Retina (tissue), 1 donor: ENCODE measurements at regions not wholly inside any gene's neighbourhood (a gene's known extent, or its start where the extent isn't known, plus 50 kb on each side); places are given as distances from the start of the nearest gene placed in this dataset.

ENCODE experiments used
- DNase-seq: peaks from one replicate; pipeline ENCODE4 v3.0.0-alpha.2; 2016

- no peak for DNase-seq
Observed at GRCh38 chrX:45768666-45769236, 568.1 kb upstream of the DIPK2B start.

DNA sequence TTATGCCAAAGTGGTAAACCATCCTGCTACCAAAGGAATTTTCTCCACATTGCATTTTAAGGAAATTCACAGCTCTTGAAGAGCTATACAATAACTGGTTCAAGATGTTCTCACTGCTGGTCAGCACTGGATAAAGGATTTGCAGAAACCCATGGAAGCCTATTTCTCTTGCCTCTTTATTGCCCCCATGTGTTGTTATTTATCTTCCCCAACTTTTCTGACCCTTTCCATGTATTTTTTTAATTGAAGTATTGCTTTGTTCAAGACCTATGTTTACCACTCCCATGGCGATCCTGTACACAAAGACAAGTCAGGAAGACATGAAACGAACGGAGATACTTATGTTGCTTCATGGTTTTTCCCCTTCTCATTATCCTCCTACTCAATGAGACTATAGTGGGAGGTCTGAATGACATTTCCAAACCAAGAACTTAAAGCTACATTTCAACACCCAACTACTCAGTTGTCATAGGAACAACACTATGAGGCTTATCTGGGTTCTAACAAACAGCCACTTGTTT, 566.4 kb upstream of the DIPK2B start:
- DNase-seq, result no peak

DNA sequence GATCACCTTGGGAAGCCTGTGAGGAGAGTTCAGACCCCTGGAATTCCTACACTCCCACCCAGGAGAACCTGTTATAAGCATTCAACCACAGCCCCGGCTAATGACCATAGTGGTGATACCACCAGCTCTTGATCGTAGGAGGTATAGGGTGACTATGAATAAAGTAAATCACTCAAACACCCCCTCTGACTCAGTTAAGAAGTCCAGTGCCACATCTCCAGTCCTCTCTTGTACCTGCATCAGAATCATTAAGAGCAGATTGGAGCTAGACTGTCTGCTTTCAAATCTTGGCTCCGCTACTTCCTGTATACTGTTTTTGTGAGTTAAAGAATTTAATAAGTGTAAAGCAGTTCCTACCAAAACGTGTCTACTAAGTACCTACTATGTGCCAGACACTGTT, 565.1 kb upstream of the DIPK2B start:
- DNase-seq, result no peak

GRCh38 chrX:45765281-45765680, 564.6 kb upstream of the DIPK2B start:
- no peak for DNase-seq

DNA sequence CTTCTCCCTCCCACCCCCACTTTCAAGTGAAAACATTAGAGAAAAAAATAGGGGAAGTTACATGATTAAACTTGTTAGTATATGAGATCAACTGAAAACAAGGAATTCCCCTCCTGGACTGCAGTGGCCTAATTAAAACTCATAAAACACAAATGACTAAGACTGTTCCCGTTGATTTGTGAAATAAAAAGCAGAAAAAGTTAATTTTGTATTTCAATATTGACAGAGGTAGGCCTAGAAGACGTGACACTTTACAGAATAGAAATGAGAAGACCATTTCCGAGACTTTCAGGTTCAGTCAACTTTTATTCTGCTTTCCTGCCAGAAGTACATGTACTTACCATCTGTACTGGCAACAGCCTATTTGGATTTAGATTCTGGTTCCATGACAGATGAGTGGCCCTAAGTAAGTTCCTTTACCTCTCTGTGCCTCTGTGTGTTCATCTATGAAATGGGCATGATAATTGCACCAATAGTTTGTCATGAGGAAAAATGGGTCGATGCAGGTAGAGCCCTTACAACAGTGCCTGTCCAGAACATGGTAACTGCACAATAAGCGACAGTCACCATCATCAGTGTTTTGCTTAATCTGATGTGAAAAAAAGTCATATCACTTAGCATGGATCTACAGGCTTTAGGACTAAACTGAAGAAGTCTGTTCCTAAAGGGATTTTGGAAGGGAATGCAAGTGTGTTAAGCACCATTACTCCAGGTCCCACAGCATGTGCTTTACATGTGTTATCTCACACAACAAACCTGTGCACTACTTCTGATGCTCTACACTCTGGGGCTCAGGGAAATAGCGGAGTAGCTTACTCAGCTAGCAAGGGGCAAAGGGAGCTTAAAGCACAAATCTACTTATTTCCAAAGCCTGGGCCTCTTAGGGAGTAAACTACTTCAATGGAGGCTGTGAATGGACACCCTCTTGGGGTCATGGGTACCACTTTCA, 562.3 kb upstream of the DIPK2B start:
- DNase-seq, result no peak

GRCh38 chrX:45761920-45762319, 561.2 kb upstream of the DIPK2B start:
- no peak for DNase-seq

GRCh38 chrX:45760187-45760742, 559.6 kb upstream of the DIPK2B start:
- DNase-seq, result no peak

DNA sequence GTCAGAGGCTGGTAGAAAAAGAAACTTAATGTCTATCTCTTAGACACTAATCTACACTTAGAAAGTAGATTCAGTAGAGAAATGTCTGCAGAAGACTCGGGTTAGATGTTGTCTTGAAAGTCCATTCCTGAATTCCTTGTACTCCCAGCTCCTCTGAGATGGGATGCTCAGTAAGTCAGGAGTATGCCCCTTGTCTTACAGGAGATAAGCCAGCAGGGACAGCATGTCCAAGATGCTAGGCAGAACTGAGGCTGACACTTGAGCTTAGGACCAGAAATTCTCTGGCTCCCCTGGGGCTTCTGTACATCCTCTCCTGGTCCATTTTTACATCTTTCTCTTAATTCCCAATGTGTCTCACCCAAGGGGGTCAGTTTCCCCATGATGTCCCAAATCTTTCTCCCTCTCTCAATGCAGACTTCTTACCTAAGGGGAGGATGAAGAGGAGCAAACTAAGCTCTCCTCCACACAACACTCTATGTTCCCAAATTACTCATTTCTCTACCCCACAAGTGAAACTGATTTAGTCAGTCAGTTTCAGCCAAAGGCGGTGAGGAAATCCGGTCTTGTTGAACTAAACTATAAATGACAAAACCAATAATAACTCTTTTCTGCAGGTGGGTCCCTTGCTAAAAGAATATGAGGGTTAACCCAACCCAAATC, 558.2 kb upstream of the DIPK2B start:
- DNase-seq, result no peak

DNA sequence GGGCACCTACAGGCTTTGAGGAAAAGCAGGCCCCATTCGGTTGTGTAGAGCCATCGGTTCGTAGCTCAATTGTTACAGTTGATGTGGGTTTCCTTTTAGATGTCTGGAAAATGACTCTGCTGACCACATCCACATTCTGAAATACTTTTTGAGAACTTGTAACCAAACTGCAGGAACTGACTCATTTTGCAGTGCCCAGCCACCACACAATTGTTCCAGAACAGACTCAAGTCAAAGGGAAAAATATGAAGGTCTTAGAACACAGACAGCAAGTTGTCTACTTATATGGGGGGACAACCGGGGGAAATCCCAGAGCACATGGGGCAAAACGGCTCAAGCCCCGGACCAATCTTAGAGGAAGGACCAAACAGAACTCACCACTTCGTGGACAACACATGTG, 557.6 kb upstream of the DIPK2B start:
- no peak for DNase-seq

GRCh38 chrX:45757272-45757671, 556.6 kb upstream of the DIPK2B start:
- DNase-seq, result no peak

DNA sequence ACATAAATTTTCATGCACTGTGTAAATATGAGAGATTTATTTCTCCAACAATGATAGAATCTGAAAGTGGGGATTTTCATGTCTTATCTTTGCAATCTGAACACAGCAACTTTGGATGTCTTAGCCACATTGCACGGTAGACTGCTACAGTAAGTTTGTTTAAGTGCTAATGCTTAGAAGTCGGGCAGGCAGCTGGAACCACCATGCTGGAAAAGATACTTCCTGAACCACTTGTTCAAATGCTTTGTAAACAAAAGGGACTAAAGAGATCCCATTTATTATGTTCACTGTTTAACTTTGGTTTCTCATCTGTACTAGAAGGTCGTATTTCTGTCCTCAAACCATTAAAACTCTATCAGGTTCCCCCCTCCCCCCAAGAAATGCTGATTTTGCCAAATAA, 555.9 kb upstream of the DIPK2B start:
- DNase-seq, result no peak

DNA sequence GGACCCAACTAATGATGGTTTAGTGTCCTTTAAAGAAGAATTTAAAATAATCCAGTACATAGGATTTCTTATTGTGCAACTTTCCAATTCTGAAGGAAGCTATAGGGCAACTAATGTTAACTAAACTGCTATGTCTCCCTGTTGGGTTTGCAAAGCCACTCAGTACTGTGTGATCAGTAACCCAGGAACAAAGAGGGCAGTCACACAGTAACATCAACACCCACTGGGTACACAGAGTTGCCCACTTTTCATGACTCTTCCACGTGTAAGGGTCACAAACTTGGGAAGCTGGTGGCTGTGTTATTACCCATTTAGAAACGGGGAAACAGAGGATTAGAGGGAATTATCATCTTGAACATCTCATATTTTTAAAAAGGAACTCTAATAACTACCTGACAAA, 555.0 kb upstream of the DIPK2B start:
- no peak for DNase-seq

- DNase-seq, result no peak
Observed at GRCh38 chrX:45751156-45751555, 550.5 kb upstream of the DIPK2B start.

DNA sequence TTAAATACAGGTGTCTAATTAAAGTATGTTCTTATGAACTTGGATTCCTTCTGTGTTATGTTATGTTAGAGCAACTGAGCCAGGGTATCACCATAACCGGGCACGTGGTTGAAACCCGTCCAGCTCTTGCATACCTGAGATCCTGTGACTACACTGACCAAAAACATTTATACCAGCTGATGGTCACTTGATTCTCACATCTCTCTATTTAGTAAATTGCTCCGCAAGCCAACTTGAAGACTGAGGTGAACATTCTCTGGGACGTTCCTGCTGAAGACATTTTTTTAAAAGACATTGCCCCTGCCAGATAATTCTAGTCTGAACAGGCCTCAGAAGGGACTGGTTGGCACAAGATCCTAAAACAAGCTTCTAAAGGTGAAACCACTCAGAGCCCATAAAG, 550.0 kb upstream of the DIPK2B start:
- DNase-seq, result no peak

DNA sequence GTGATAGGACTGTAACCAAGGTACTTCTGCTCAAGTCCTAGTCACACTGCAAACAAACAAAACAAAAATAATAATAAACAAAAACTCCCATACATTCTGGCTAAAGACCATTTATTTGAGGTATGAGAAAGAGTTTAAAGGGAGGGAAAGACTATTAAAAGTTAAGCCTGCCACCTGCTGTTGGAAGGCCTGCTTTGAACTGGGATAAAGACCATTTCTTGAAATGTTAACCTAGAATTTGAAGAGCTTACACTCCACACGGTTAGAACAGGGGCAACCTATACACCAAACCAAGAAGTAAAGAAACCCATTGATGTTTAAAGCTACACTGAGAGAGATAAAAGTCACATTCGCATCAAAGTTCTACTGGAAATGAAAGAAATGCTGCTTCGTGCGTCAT, 548.7 kb upstream of the DIPK2B start:
- DNase-seq, result no peak

DNA sequence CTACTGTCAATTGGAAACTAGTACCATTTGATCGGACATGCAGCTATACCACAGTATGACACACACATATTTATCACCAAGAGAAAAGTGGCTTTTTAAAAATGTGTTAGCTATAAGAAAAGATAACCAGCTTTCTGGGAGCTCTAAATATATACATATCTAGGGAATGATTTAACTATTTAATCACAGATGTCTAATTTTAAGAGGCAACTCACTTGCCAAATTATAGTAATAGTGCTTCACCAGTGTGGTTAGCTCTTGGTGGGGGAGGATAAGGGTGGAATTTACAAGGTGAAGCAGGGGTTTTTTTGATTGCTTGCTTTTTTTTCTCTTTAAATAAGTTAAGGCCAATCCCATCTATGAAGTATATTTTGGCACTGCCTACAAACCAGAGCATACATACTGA, 547.7 kb upstream of the DIPK2B start:
- no peak for DNase-seq

DNA sequence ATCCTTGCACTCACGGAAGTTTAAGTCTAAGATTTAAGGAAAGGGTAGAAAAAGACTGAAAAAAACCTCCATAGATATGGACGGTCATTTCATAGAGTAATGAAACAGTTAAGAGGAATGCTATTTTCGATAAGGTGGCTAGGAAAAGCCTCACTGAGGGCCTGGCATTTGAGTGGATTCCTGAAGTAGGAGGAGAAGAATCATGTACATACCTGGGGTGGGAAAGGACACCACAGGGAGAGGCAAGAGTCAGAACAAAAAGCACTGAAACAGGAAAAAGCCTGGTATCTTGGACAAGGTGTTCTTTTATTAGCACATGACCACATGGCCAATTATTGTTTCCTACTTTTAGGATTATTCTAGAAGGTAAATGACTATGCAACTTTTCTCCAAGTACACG, 547.2 kb upstream of the DIPK2B start:
- DNase-seq, result no peak

GRCh38 chrX:45745479-45745878, 544.8 kb upstream of the DIPK2B start:
- no peak for DNase-seq

DNA sequence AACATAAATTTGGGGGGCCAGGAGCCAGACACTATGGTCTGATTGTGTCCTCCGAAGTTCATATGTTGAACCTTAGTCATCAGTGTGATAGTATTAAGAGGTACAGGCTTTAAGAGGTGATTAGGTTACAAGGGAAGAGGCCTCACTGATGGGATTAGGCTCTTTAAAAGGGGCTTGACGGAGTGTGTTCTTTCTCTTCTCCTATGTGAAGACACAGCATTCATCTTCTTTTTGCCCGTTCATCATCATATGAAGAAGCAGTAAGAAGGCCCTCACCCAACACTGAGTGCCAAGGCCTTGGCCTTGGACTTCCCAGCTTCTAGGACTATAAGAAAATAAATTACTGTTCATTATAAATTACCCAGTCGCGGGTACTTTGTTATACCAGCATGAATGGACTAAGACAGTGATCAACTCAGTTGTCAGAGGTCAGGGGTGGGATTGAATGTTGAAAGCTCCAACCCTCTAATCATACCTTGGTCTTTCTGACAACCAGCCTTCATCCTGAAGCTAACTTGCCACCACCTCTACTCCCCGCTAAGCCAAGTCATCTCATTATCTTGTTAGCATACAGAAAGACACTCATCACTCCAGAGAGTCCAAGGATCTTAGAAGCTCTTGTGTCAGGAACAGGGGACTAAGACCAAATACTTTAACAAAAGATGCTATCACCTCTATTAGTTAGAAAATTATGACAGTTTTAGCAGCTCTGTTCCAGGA, 543.4 kb upstream of the DIPK2B start:
- DNase-seq, result no peak

- no peak for DNase-seq
Observed at GRCh38 chrX:45743081-45743533, 542.4 kb upstream of the DIPK2B start.

DNA sequence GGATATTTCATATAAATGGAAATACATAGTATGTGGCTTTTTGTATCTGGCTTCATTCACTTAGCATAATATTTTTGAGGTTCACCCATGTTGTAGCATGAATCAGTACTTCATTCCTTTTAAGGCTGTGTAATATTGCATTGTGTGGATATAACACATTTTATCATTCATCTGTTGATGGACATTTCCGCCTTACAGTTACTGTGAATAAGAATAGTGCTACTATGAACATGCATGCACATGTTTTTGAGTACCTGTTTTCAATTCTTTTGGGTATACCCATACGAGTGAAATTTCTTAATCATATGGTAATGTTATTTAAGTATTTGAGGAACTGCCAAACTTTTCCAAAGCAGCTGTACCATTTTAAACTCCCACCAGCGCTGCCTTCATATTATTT, 539.6 kb upstream of the DIPK2B start:
- no peak for DNase-seq

- no peak for DNase-seq
Observed at GRCh38 chrX:45735571-45735970, 534.9 kb upstream of the DIPK2B start.

GRCh38 chrX:45731448-45731847, 530.8 kb upstream of the DIPK2B start:
- DNase-seq, result no peak
